ENCODE measurements at regions not wholly inside any gene's neighbourhood (a gene's known extent, or its start where the extent isn't known, plus 50 kb on each side); places are given as distances from the start of the nearest gene placed in this dataset.

DNA sequence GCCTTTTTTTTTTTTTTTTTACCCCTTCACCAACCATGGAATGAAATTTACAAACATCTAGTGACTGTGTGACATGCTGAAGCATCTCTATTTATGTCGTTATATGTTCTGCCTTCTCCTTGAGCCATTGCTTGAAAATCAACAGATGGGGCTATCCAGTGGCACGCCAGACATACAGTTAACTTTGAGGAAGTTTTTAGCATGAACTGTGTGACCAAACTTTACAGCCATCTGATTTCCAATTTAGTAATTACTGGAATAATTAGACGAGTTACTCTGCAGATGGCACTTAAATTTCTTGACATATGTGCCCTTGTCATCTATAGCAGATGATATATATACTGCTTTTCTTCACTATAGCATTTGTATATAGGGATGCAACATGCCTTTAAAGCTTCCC, 192.1 kb downstream of the SNAPC1 start:
- peaks cover 0 to 3% (median 1%) of the 10 kb centered on the region in 3 donors for H3K9me3 ChIP-seq (ENCODE audit: control extremely low read depth in 1 of 3, control insufficient read depth in 2 of 3, insufficient read depth in 1 of 3, low read length in 2 of 3)
- peaks cover 4% of the 10 kb centered on the region for H3K27me3 Mint-ChIP-seq
- ATAC-seq (ENCODE audit: low read depth) (no peak), DNase-seq (no peak)
- no peak overlapping the region for H3K27ac Mint-ChIP-seq
- H3K9ac ChIP-seq (ENCODE audit: low read length) = no peak overlapping the region
- H3K36me3 ChIP-seq (replicated peaks in 1 of 2; ENCODE audit: control extremely low read depth in 1 of 2, control insufficient read depth in 1 of 2, extremely low read depth in 1 of 2, insufficient read depth in 2 of 2, low read length in 1 of 2) = no peaks in the 10 kb centered on the region
- no peak overlapping the region for H3K4me3 Mint-ChIP-seq
- H3K27ac ChIP-seq (ENCODE audit: low read length in 2 of 2) = no peak overlapping the region
- TF ChIP-seq EZH2 (IDR thresholded peaks at IDR 0.05; ENCODE audit: borderline replicate concordance, insufficient read depth, low read depth, low read length, poor library complexity, severe bottlenecking) = no peak
- TF ChIP-seq, protein P1, sequence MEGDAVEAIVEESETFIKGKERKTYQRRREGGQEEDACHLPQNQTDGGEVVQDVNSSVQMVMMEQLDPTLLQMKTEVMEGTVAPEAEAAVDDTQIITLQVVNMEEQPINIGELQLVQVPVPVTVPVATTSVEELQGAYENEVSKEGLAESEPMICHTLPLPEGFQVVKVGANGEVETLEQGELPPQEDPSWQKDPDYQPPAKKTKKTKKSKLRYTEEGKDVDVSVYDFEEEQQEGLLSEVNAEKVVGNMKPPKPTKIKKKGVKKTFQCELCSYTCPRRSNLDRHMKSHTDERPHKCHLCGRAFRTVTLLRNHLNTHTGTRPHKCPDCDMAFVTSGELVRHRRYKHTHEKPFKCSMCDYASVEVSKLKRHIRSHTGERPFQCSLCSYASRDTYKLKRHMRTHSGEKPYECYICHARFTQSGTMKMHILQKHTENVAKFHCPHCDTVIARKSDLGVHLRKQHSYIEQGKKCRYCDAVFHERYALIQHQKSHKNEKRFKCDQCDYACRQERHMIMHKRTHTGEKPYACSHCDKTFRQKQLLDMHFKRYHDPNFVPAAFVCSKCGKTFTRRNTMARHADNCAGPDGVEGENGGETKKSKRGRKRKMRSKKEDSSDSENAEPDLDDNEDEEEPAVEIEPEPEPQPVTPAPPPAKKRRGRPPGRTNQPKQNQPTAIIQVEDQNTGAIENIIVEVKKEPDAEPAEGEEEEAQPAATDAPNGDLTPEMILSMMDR (IDR thresholded peaks at IDR 0.05) = no peak
- H3K79me2 ChIP-seq (ENCODE audit: control insufficient read depth, insufficient read depth, low read length) = no peaks in the 10 kb centered on the region
- peaks cover 3% of the 10 kb centered on the region for H3K9me3 Mint-ChIP-seq (ENCODE audit: insufficient read depth)
- no peaks in the 10 kb centered on the region for H4K20me1 ChIP-seq (ENCODE audit: control insufficient read depth, insufficient read depth, low read length, poor library complexity, severe bottlenecking)
- CTCF ChIA-PET = interaction anchor here (1.0 kb wide), 1 partner anchor 117 kb away, joined by 3 read pairs; no protein-coding TSS in a partner anchor
- H3K4me1 Mint-ChIP-seq = no peaks in the 10 kb centered on the region
- POLR2A ChIA-PET = no interaction called here
- WGBS (ENCODE audit: insufficient coverage) = no CpG with 5 or more reads among the region's 3 CpGs
- H3K4me3 ChIP-seq (ENCODE audit: control extremely low read depth in 1 of 5, extremely low read depth in 1 of 5, insufficient read depth in 1 of 5, low read depth in 2 of 5, low read length in 4 of 5) = no peak overlapping the region
- H2AFZ ChIP-seq (ENCODE audit: insufficient read depth, low read depth, low read length, poor library complexity, severe bottlenecking) = no peak overlapping the region
- H3K4me2 ChIP-seq (replicated peaks; ENCODE audit: low read depth, low read length, poor library complexity, severe bottlenecking) = no peak overlapping the region
- intact Hi-C loops (cut with micrococcal nuclease) = no loop called here
- H3K27me3 ChIP-seq (replicated peaks in 1 of 4; ENCODE audit: control extremely low read depth in 1 of 4, control insufficient read depth in 3 of 4, insufficient read depth in 4 of 4, low read length in 3 of 4) = no peaks in the 10 kb centered on the region
- no peaks in the 10 kb centered on the region for H3K4me1 ChIP-seq (ENCODE audit: control insufficient read depth in 2 of 2, insufficient read depth in 2 of 2, low read length in 2 of 2)

- Histone ChIP-seq H3K27me3 (replicated peaks in 1 of 4; ENCODE audit: control extremely low read depth in 1 of 4, control insufficient read depth in 3 of 4, insufficient read depth in 4 of 4, low read length in 3 of 4) (no peaks in the 10 kb centered on the region), H2AFZ (ENCODE audit: insufficient read depth, low read depth, low read length, poor library complexity, severe bottlenecking) (no peak overlapping the region), H3K4me1 (ENCODE audit: control insufficient read depth in 2 of 2, insufficient read depth in 2 of 2, low read length in 2 of 2) (no peaks in the 10 kb centered on the region), H3K9ac (ENCODE audit: low read length) (no peak overlapping the region), H3K79me2 (ENCODE audit: control insufficient read depth, insufficient read depth, low read length) (no peaks in the 10 kb centered on the region), H3K4me2 (replicated peaks; ENCODE audit: low read depth, low read length, poor library complexity, severe bottlenecking) (no peak overlapping the region), H3K4me3 (ENCODE audit: control extremely low read depth in 1 of 5, extremely low read depth in 1 of 5, insufficient read depth in 1 of 5, low read depth in 2 of 5, low read length in 4 of 5) (no peak overlapping the region), H4K20me1 (ENCODE audit: control insufficient read depth, insufficient read depth, low read length, poor library complexity, severe bottlenecking) (no peaks in the 10 kb centered on the region), H3K27ac (ENCODE audit: low read length in 2 of 2) (no peak overlapping the region), H3K9me3 (ENCODE audit: control extremely low read depth in 1 of 3, control insufficient read depth in 2 of 3, insufficient read depth in 1 of 3, low read length in 2 of 3) (peaks cover 0 to 3% (median 1%) of the 10 kb centered on the region in 3 donors), H3K36me3 (replicated peaks in 1 of 2; ENCODE audit: control extremely low read depth in 1 of 2, control insufficient read depth in 1 of 2, extremely low read depth in 1 of 2, insufficient read depth in 2 of 2, low read length in 1 of 2) (no peaks in the 10 kb centered on the region)
- TF ChIP-seq, protein P1 (IDR thresholded peaks at IDR 0.05) = no peak
- no peak for TF ChIP-seq EZH2 (IDR thresholded peaks at IDR 0.05; ENCODE audit: borderline replicate concordance, insufficient read depth, low read depth, low read length, poor library complexity, severe bottlenecking)
- CTCF ChIA-PET = no interaction called here
- H3K27ac Mint-ChIP-seq = no peak overlapping the region
- no peak for ATAC-seq (ENCODE audit: low read depth)
- POLR2A ChIA-PET = no interaction called here
- DNase-seq = no peak
- intact Hi-C loops (cut with micrococcal nuclease) = no loop called here
- WGBS (ENCODE audit: insufficient coverage) = no CpG with 5 or more reads among the region's 1 CpG
- H3K4me1 Mint-ChIP-seq = no peaks in the 10 kb centered on the region
- peaks cover 3% of the 10 kb centered on the region for H3K9me3 Mint-ChIP-seq (ENCODE audit: insufficient read depth)
- H3K27me3 Mint-ChIP-seq = peaks cover 4% of the 10 kb centered on the region
- no peak overlapping the region for H3K4me3 Mint-ChIP-seq
These were observed 194.3 kb downstream of the SNAPC1 start for GRCh38 chr14:61956517-61956916.
